ENCODE measurements at regions not wholly inside any gene's neighbourhood (a gene's known extent, or its start where the extent isn't known, plus 50 kb on each side); places are given as distances from the start of the nearest gene placed in this dataset.

DNA sequence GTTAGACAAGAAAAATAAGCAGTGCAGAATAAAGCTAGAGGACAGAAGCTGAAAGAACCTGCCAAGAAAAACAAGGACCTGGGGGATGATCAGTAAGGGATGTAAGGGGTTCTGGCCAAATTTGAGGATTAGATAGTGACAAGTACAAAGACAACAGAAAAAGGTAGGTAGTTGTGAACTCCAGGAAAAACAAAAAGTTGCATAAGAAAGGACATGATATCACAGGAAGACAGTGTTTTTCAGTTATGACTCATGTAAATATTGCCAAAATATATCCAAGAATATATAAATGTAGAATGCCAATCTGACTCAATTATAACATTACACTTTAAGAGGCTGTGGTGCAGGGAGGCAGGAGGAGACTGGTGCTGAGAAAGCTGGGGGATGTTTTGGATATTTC, 209.8 kb upstream of the SH3BP4 start:
- TF ChIP-seq, protein P1, sequence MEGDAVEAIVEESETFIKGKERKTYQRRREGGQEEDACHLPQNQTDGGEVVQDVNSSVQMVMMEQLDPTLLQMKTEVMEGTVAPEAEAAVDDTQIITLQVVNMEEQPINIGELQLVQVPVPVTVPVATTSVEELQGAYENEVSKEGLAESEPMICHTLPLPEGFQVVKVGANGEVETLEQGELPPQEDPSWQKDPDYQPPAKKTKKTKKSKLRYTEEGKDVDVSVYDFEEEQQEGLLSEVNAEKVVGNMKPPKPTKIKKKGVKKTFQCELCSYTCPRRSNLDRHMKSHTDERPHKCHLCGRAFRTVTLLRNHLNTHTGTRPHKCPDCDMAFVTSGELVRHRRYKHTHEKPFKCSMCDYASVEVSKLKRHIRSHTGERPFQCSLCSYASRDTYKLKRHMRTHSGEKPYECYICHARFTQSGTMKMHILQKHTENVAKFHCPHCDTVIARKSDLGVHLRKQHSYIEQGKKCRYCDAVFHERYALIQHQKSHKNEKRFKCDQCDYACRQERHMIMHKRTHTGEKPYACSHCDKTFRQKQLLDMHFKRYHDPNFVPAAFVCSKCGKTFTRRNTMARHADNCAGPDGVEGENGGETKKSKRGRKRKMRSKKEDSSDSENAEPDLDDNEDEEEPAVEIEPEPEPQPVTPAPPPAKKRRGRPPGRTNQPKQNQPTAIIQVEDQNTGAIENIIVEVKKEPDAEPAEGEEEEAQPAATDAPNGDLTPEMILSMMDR (IDR thresholded peaks at IDR 0.05), result no peak
- no peak for TF ChIP-seq POLR2A (IDR thresholded peaks at IDR 0.05)
- no peak for TF ChIP-seq POLR2AphosphoS5 (IDR thresholded peaks at IDR 0.05; ENCODE audit: insufficient read depth in 1 of 2, low read depth in 1 of 2)

Measured in vagina (tissue), 2 donors.